ENCODE measurements at regions not wholly inside any gene's neighbourhood (a gene's known extent, or its start where the extent isn't known, plus 50 kb on each side); places are given as distances from the start of the nearest gene placed in this dataset.
"Not testable (repeated sequence)": the region's sequence is repeated elsewhere in the genome, so short reads cannot be mapped to it uniquely, and the experiment has no call there.

DNA sequence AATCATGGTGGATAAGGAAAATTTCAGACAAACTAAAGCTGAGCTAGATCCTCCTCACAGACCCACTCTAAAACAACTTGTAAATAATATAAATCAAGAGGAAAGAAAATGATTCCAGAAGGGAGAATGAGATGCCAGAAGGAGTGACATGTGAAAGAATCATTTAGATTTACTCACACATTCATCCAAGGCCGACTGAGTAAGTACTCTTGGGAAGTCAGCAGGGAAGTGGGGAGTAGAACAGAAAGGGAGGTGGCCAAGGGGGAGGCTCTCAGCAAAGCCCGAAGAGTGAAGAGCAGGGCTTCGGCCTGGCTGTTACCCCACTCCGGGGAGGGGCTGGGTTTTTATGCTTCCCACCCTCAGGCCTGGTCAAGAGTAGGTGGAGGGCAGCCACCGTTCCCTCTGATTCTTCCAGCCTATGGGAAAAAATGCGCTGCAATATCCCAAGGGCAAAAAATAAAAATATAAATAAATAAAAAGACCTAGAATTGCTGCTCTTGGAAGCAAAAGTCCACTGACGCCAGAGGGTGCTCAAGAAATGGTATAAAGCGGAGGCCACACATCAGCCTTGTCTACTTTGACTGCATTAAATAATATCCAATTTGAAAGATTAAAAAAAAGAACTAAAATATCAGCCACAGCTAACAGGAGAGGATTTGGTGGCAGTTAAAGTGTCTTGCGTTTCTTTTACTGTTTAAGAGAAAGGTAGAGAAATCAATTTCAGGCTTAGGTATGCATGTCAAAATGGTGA, 110.2 kb upstream of the COL5A1 start:
- Mint-ChIP-seq H3K9me3 (peaks cover 6 to 15% of the 10 kb centered on the region in 2 donors), H3K4me3 (no peak overlapping the region), H3K27me3 (peaks cover 10 to 14% of the 10 kb centered on the region in 2 donors), H3K27ac (no peak overlapping the region), H3K4me1 (no peaks in the 10 kb centered on the region), H3K36me3 (no peaks in the 10 kb centered on the region)
- DNase-seq (no peak), ATAC-seq (replicated peaks) (no peak)

DNA sequence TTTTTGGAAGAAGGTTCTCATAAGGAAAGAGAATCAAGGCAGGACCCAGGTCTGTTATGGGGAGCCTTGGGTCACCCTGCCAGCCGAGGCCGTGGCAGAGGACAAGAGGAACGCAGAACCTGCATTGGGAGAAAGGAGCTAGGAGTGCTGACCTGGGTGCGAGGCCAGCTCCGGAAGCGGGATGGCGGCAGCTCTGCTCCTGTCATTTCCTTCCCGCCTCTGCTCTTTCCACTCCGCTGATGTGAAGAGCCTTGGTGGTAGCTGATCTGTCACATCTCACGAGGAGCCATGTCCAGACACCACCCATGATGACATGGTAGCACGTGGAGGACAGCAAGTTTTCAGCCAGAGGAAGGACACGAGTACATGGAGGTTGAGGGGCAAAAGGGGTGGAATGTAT, 109.5 kb upstream of the COL5A1 start:
- ATAC-seq (replicated peaks) (no peak), DNase-seq (no peak)
- H3K9me3 Mint-ChIP-seq, result peaks cover 6 to 15% of the 10 kb centered on the region in 2 donors
- no peak overlapping the region for H3K27ac Mint-ChIP-seq
- H3K4me3 Mint-ChIP-seq, result no peak overlapping the region
- no peaks in the 10 kb centered on the region for H3K36me3 Mint-ChIP-seq
- no peaks in the 10 kb centered on the region for H3K4me1 Mint-ChIP-seq
- peaks cover 6 to 11% of the 10 kb centered on the region in 2 donors for H3K27me3 Mint-ChIP-seq

DNA sequence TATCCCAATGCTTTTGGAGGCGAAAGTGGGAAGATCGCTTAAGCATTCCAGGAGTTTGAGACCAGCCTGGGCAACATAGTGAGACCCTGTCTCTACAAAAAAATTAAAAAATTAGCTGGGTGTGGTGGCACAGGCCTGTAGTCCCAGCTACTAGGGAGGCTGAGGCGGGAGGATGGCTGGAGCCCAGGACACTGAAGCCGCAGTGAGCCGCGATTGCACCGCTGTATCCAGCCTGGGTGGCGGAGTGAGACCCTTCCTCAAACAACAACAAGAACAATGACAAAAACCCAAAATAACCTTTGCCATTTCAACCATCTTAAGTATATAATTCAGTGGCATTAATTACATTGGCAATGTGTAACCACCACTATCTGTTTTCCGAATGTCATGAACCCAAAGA, 108.9 kb upstream of the COL5A1 start:
- H3K27ac Mint-ChIP-seq; H3K27me3 Mint-ChIP-seq; H3K4me1 Mint-ChIP-seq; H3K36me3 Mint-ChIP-seq; DNase-seq; H3K4me3 Mint-ChIP-seq; ATAC-seq (replicated peaks): not testable (repeated sequence)
- peaks cover 6 to 15% of the 10 kb centered on the region in 2 donors for H3K9me3 Mint-ChIP-seq

DNA sequence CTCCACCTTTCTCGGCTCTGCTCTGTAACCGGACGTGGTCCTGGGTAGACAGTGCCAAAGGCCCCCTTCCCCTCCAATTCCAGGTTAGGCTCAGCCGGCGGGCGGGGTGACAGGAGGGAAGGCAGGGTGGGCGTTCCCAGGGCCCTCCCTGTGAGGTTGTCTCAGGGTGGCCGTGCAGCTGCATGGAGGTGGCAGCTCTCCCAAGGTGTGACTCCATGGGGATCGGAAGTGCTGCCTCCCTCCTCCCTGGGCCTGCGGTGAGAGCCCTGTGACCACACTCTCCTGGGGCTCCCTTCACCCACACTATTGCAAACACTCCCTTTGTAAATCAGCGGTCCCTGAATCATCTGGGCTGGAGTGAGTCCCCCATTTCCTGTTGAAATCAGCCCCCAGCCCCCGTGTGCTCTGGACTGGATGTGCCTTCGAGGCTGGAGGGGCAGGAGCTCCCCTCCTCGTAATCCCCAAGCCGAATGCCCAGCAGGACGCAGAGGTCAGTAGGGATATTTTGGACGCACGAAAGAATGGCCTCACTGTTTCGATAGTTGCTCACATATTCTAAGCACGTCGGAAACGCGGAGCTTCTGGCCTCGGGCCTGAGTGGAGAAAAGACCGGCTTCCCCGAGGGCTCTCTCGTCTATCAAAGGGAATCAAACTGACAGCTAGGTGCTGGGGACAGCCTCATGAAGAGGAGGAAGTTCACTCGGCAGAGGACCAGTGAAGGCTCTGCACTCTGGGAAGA, 107.6 kb upstream of the COL5A1 start:
- Mint-ChIP-seq H3K27me3 (peaks cover 5 to 8% of the 10 kb centered on the region in 2 donors), H3K36me3 (no peaks in the 10 kb centered on the region), H3K9me3 (peaks cover 6 to 15% of the 10 kb centered on the region in 2 donors), H3K27ac (no peak overlapping the region), H3K4me1 (no peaks in the 10 kb centered on the region), H3K4me3 (no peak overlapping the region)
- DNase-seq (no peak), ATAC-seq (replicated peaks) (no peak)

DNA sequence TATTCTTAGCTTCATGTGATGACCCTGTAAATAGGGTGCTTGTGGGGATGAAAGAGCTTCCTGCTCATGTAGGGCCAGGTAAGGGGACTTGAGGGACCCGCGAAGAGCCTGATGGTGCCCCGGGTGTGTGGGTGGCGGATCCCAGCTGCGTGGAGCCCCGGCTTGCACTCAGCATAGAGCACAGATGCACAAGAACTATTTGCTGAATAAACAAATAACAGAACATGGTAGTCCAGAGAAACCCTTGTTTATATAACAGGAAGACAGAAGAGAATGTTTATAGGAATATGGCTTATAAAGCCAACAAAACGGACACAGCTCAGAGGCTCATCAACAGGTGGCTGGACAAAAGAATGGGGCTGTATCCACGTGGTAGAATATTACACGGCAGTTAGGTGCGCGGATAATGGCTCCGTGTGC, 106.9 kb upstream of the COL5A1 start:
- Mint-ChIP-seq H3K4me3 (no peak overlapping the region), H3K27me3 (peaks cover 5 to 8% of the 10 kb centered on the region in 2 donors), H3K27ac (no peak overlapping the region), H3K4me1 (no peaks in the 10 kb centered on the region), H3K9me3 (peaks cover 3 to 11% of the 10 kb centered on the region in 2 donors), H3K36me3 (no peaks in the 10 kb centered on the region)
- no peak for DNase-seq
- ATAC-seq (replicated peaks), result no peak

DNA sequence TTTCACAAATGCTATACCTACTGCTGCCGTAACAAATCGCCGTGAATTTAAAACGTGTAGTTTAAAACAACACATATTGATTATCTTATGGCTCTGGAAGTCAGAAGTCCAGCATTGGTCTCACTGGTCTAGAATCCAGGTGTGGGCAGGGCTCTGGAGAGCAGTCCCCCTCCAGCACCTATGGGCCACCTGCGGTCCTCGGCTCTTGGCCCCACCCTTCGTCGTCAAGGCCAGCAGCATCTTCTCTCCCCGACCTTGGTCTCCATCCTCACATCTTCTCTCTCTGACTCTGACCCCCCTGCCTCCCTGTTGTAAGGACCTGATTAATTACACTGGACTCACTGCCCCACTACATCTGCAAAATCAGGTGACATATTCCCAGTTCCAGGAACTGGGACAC, 106.4 kb upstream of the COL5A1 start:
- Mint-ChIP-seq H3K36me3 (no peaks in the 10 kb centered on the region), H3K4me3 (peak overlapping the region in 1 of 2 donors; percentile 7), H3K27me3 (peaks cover 5 to 8% of the 10 kb centered on the region in 2 donors), H3K27ac (no peak overlapping the region), H3K4me1 (no peaks in the 10 kb centered on the region), H3K9me3 (peaks cover 3 to 7% of the 10 kb centered on the region in 2 donors)
- ATAC-seq (replicated peaks) (no peak), DNase-seq (no peak)

DNA sequence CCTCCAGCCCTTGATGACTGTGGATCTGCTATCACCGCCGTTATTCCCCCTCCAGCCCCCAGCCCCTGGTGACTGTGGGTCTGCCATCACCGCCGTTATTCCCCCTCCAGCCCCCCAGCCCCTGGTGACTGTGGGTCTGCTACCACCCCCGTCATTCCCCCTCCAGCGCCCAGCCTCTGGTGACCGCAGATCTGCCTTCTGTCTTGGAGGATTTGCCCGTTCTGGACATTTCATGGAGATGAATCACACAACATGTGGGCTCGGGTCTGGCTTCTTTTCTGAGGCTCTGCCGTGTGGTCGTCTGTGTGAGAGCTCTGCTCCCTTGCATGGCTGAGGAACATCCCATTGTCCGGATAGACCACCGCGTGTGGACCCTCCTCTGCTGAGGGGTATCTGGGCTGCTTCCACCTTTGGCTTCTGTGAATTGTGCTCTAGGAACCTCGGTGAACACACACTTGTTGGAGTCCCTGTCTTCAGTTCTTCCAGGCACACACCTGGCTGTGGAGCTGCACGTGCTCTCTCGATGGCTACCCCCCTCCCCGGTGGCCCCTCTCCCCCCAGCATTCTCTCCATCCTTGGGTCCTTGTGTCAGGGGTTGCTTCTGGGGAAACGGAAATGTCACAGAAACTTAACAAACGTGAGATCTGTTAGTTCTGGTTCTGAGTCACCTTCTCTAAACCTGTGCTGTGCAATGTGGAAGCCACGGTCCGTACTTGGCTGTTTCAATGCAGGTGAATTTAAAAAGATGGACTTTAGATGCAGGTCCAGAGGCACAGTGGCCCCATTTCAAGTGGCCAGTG, 105.3 kb upstream of the COL5A1 start:
- H3K27ac Mint-ChIP-seq, result no peak overlapping the region
- H3K27me3 Mint-ChIP-seq, result peaks cover 5 to 8% of the 10 kb centered on the region in 2 donors
- ATAC-seq (replicated peaks), result no peak
- no peaks in the 10 kb centered on the region for H3K9me3 Mint-ChIP-seq
- H3K4me1 Mint-ChIP-seq, result no peaks in the 10 kb centered on the region
- no peak overlapping the region for H3K4me3 Mint-ChIP-seq
- no peaks in the 10 kb centered on the region for H3K36me3 Mint-ChIP-seq
- DNase-seq, result no peak

DNA sequence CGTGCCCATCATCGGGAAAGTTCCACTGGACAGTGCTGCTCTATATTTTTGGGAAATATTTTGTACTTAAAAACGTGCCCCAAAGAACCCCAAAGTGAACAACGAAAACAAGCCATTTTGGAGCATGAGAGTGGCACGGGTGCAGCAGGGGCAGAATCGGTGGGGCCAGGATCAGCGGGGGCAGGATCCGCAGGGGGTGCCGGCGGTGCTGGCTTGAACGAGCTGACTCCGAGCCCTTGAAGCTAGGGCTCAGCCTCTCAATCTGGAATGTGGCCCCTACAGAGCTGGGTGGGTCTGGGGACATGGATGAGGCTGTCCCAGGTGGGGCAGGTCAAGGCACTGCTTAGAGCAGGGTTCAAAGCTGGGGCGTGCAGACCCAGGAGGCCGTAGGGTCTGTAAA, 104.7 kb upstream of the COL5A1 start:
- DNase-seq, result no peak
- ATAC-seq (replicated peaks), result no peak
- H3K4me3 Mint-ChIP-seq, result no peak overlapping the region
- H3K27ac Mint-ChIP-seq, result no peak overlapping the region
- peaks cover 5 to 7% of the 10 kb centered on the region in 2 donors for H3K27me3 Mint-ChIP-seq
- no peaks in the 10 kb centered on the region for H3K4me1 Mint-ChIP-seq
- H3K36me3 Mint-ChIP-seq, result no peaks in the 10 kb centered on the region
- H3K9me3 Mint-ChIP-seq, result no peaks in the 10 kb centered on the region

DNA sequence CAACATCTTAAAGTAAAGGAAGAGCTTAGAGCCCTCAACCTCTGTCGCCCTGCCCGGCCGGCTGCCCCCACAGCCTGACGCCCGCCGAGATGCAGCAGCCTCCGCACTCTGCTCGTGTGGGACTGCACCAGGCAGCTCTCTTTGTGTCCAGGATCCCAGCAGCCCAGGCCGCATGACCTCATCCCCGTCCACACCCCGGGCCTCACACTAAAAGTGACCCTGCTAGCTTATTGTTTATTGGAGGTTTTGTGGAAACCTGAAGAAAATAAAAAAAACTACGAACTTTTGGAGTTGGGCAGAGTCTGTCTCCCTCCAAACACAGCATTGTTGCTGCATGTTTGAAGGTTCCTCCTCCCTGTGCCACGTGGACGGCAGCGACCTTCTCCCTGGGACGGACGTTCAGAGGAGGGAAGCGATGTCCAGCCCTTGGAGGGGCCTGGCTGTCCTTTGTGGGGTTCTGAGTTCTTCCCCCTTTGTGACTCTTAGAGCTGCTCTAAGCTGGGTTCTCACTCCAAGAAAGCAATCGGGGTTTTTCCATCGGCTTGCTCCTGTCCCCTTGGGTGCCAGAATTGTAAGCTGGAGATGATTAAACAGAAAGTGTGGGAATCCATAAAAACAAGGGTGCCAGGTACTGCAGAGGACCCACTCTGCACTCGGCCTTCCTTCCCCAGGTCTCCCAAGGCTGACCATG, 103.5 kb upstream of the COL5A1 start:
- H3K9me3 Mint-ChIP-seq, result peaks cover 0 to 2% of the 10 kb centered on the region in 2 donors
- ATAC-seq (replicated peaks) (no peak), DNase-seq (no peak)
- H3K4me3 Mint-ChIP-seq, result no peak overlapping the region
- no peak overlapping the region for H3K27ac Mint-ChIP-seq
- H3K27me3 Mint-ChIP-seq, result peaks cover 4 to 5% of the 10 kb centered on the region in 2 donors
- H3K4me1 Mint-ChIP-seq, result no peaks in the 10 kb centered on the region
- H3K36me3 Mint-ChIP-seq, result no peaks in the 10 kb centered on the region

DNA sequence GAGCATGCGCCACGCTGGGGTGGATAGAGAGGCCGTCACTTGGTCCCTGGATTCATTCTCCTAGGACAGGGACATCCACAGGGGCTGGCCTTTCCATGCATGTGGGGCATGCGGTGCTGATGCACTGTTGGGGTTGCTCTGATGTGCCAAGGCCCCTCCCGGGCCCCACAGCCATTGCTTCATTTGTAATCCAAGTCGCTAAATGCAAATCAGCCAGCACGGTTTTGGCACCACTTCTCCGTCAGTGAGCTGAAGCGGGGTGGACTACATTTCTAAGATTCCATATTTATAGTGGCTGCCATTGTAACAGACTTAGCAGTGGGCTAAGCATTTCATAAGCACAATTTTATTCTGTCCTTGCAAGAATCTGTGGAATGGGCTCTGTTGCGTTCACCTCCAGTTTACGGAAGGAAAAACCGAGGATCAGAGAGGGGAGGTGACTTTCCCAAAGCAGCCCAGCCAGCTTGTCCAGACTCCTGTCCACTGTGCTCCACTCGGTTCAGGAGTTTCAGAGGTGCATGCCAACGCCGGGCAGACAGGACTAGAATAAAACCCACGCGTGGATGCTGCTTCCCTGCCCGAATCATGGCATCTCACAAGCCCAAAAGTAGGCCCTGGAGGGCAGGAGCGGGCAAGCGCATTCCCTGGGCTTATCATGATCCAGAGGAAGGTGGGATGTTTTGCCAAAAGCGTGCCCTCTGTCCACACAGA, 102.6 kb upstream of the COL5A1 start:
- no peak for DNase-seq
- Mint-ChIP-seq H3K4me1 (no peaks in the 10 kb centered on the region), H3K9me3 (peaks cover 0 to 2% of the 10 kb centered on the region in 2 donors), H3K36me3 (no peaks in the 10 kb centered on the region), H3K27ac (no peak overlapping the region), H3K27me3 (peaks cover 4 to 5% of the 10 kb centered on the region in 2 donors), H3K4me3 (no peak overlapping the region)
- ATAC-seq (replicated peaks), result no peak

DNA sequence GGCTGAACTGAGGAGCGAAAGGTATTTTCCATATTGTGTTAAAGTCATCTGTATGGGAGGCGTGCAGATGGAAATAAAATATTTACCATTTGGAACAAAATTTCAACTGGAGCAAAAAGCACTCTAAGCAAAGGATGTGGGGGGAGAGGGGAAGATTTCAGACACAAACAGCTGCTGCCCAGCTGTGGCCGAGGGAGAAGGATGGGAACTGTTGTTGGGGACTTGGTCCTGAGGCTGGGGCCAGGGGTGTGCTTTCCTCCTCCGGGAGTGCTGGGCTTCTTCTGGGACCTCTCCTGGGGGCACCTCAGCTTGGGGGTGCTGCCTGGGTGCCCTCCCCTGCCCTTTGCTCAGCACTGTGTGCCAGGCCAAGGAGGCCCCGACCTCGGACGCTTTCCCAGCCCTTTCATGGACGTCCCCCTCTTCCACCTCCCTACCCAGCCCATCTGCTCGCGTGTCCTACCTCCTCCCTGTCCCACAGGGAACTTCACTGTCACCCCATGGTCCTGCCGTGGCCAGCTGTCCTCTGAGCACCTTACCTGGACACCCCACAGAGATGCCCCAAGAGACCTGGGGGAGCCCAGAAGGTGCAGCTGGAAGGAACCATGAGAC, 101.9 kb upstream of the COL5A1 start:
- Mint-ChIP-seq H3K9me3 (peaks cover 0 to 2% of the 10 kb centered on the region in 2 donors), H3K27me3 (peaks cover 4 to 5% of the 10 kb centered on the region in 2 donors), H3K4me3 (no peak overlapping the region), H3K36me3 (no peaks in the 10 kb centered on the region), H3K4me1 (no peaks in the 10 kb centered on the region), H3K27ac (no peak overlapping the region)
- no peak for ATAC-seq (replicated peaks)
- DNase-seq, result no peak

DNA sequence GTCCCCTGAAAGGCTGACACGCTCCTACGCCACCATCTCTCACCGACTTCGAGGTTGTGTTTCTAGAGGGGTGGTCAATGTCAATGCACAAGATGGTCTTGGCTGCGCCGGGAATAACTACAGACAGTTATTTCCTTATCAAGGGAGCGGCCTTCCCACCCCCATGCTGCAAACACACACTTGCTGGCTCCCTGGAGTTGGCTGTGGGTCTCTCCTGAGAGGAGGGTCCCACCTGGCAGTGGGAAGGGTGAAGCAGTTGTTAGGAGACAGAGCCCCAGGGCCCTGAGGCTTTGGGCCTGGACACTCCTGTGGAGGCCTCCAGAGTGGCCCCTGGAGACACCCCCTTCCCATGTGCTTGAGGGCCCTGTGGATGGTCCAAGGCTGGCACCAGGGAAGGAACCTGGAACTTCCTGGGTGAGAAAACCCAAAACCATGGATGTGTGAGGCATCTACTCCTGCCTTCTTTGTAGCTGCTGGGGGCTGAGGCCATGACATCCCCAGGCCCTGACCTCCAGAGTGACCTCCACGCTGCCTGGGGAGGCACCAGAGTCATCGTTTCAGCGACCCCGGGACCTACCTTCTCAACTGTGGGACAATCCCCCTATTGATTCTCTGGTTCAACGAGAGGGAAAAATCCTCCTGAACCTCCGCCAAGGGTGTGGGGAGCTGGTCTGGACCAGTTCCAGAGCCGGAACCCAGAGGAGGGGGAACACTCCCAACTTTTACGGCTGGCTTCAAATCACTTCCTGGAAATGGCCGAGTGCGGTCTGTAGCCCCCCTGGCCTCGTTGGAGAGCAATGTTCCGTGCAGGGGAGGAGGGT, 101.1 kb upstream of the COL5A1 start:
- Mint-ChIP-seq H3K27me3 (peaks cover 1 to 8% of the 10 kb centered on the region in 2 donors), H3K36me3 (no peaks in the 10 kb centered on the region), H3K4me1 (no peaks in the 10 kb centered on the region), H3K9me3 (peaks cover 0 to 2% of the 10 kb centered on the region in 2 donors), H3K27ac (no peak overlapping the region), H3K4me3 (no peak overlapping the region)
- DNase-seq (no peak), ATAC-seq (replicated peaks) (no peak)

All from stimulated activated naive B cell treated with anti-CD40 and anti-IgM and Interleukin-4, amounts not matched to agents 10 μg/mL and 1 μg/mL and 100 μg/mL, for 72 hours (primary cell).